Muscle of leg (tissue), 3 donors: ENCODE measurements at regions not wholly inside any gene's neighbourhood (a gene's known extent, or its start where the extent isn't known, plus 50 kb on each side); places are given as distances from the start of the nearest gene placed in this dataset.
A peak's percentile ranks its signal among the peaks of the same experiment; 100 is the strongest.

Experiments used
- DNase-seq: peaks from one replicate; pipeline ENCODE4 v3.0.0; 2013
- H3K27ac ChIP-seq: one replicate; pipeline ENCODE4 v1.5.1; 2013; ENCODE audit warnings: mild to moderate bottlenecking, low read length, control low read depth
- H3K27me3 ChIP-seq: one replicate; pipeline ENCODE4 v1.6.1; 2013; ENCODE audit warnings: low read length; ENCODE audit not compliant: control insufficient read depth, insufficient read depth
- H3K36me3 ChIP-seq: one replicate; pipeline ENCODE4 v1.6.1; 2013; ENCODE audit warnings: low read length; ENCODE audit not compliant: control insufficient read depth, insufficient read depth
- H3K4me1 ChIP-seq: one replicate; pipeline ENCODE4 v1.6.1; 2013; ENCODE audit warnings: low read length; ENCODE audit not compliant: control insufficient read depth, insufficient read depth
- H3K4me3 ChIP-seq: one replicate; pipeline ENCODE4 v1.5.1; 2013; ENCODE audit warnings: low read length, control low read depth
- H3K9me3 ChIP-seq: replicated peaks from 2 replicates; pipeline ENCODE4 v1.6.1; 2013; ENCODE audit warnings: low read depth, low read length; ENCODE audit not compliant: control insufficient read depth
- WGBS: methylation state at CpG from one replicate; pipeline ENCODE4 v1.1.5; 2013; ENCODE audit warnings: missing lambda C conversion rate; ENCODE audit not compliant: insufficient coverage; 5-methylcytosine and 5-hydroxymethylcytosine counted together

GRCh38 chr2:175234650-175235049 lies 53.1 kb upstream of the ATP5MC3 start:
- no CpG with 5 or more reads among the region's 2 CpGs for WGBS
- Histone ChIP-seq H3K4me3 (no peak overlapping the region), H3K27ac (no peak overlapping the region), H3K27me3 (no peaks in the 10 kb centered on the region), H3K9me3 (no peaks in the 10 kb centered on the region), H3K36me3 (no peaks in the 10 kb centered on the region), H3K4me1 (no peaks in the 10 kb centered on the region)
- DNase-seq: no peak

DNA sequence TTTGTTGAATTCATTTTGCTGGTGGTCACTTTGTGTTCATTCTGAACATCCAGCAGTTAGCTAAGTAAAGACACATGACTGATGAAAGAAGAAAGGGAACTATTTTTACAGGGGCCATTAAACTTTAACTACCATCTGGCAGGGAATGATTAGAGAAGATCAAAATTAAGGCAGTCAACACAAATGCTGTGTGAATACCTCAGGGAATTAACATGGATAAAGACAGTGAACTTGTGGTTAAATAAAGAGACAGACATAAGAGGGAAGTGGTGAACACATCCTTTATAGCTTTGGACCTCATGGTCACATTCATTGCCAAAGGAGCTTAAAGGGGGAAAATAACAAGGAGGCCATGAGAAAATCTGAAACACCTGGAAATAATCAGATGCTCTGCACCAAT lies 52.6 kb upstream of the ATP5MC3 start:
- H3K27ac ChIP-seq: no peak overlapping the region
- DNase-seq: peak; percentile 37
- no peak overlapping the region for H3K4me3 ChIP-seq
- no peaks in the 10 kb centered on the region for H3K9me3 ChIP-seq
- no peaks in the 10 kb centered on the region for H3K36me3 ChIP-seq
- H3K27me3 ChIP-seq: no peaks in the 10 kb centered on the region
- no peaks in the 10 kb centered on the region for H3K4me1 ChIP-seq

- Histone ChIP-seq H3K27ac (no peak overlapping the region), H3K4me1 (no peaks in the 10 kb centered on the region), H3K4me3 (no peak overlapping the region), H3K9me3 (no peaks in the 10 kb centered on the region), H3K27me3 (no peaks in the 10 kb centered on the region), H3K36me3 (no peaks in the 10 kb centered on the region)
- WGBS: no CpG with 5 or more reads among the region's 4 CpGs
- DNase-seq: no peak
Observed at GRCh38 chr2:175233135-175233719, 51.7 kb upstream of the ATP5MC3 start.
